GM23338 (cell line): ENCODE measurements at regions not wholly inside any gene's neighbourhood (a gene's known extent, or its start where the extent isn't known, plus 50 kb on each side); places are given as distances from the start of the nearest gene placed in this dataset.

Experiments
- ATAC-seq: fragments of 200-7000 bp; cut with Tn5 transposase; 3 replicates; pipeline ENCODE4 v1.9.1; 2020
- DNase-seq: peaks from one replicate; pipeline ENCODE4 v3.0.0-alpha.2; 2015; ENCODE audit warnings: low spot score
- H2AFZ ChIP-seq: fragments of 200-600 bp; sonication (generic); 2 replicates; pipeline ENCODE4 v1.8.0; 2016; ENCODE audit warnings: antibody characterized with exemption, mild to moderate bottlenecking, moderate library complexity
- H3F3A ChIP-seq: fragments of 200-600 bp; sonication (generic); replicated peaks from 2 replicates; pipeline ENCODE4 v1.8.0; 2017; ENCODE audit warnings: antibody characterized with exemption, mixed run types, low read depth
- H3K27ac ChIP-seq: fragments of 200-600 bp; sonication (generic); 2 replicates; pipeline ENCODE4 v1.6.1; 2016; ENCODE audit warnings: low read depth
- H3K27me3 ChIP-seq: fragments of 200-600 bp; sonication (generic); 2 replicates; pipeline ENCODE4 v1.8.0; 2016; ENCODE audit warnings: mild to moderate bottlenecking, mixed run types, moderate library complexity; ENCODE audit not compliant: insufficient read depth
- H3K36me3 ChIP-seq: fragments of 200-600 bp; sonication (generic); 2 replicates; pipeline ENCODE4 v1.8.0; 2016; ENCODE audit warnings: mild to moderate bottlenecking; ENCODE audit not compliant: insufficient read depth
- H3K4me1 ChIP-seq: fragments of 200-600 bp; sonication (generic); 2 replicates; pipeline ENCODE4 v1.8.0; 2016; ENCODE audit warnings: mild to moderate bottlenecking, moderate library complexity; ENCODE audit not compliant: insufficient read depth
- H3K4me2 ChIP-seq: fragments of 200-600 bp; sonication (generic); 2 replicates; pipeline ENCODE4 v1.7.1; 2017; ENCODE audit warnings: mixed run types
- H3K4me3 ChIP-seq: fragments of 200-600 bp; sonication (generic); 2 replicates; pipeline ENCODE4 v1.6.1; 2016; ENCODE audit warnings: mixed run types
- H3K79me2 ChIP-seq: fragments of 200-600 bp; sonication (generic); replicated peaks from 2 replicates; pipeline ENCODE4 v1.8.0; 2017; ENCODE audit warnings: mild to moderate bottlenecking; ENCODE audit not compliant: insufficient read depth
- H3K9me2 ChIP-seq: fragments of 200-600 bp; sonication (generic); 2 replicates; pipeline ENCODE4 v1.8.0; 2017; ENCODE audit not compliant: insufficient read depth
- H4K20me1 ChIP-seq: fragments of 200-600 bp; sonication (generic); replicated peaks from 2 replicates; pipeline ENCODE4 v1.8.0; 2017; ENCODE audit warnings: mild to moderate bottlenecking; ENCODE audit not compliant: insufficient read depth
- H3K27ac Mint-ChIP-seq: 2 replicates; pipeline ENCODE4 v1.8.0; 2020; ENCODE audit warnings: inconsistent platforms, mild to moderate bottlenecking, moderate library complexity, mixed read lengths
- H3K27me3 Mint-ChIP-seq: 3 replicates; pipeline ENCODE4 v1.8.0; 2022; ENCODE audit warnings: low read depth, mild to moderate bottlenecking, moderate library complexity, mixed read lengths, inconsistent platforms; ENCODE audit not compliant: insufficient read depth, poor library complexity
- H3K36me3 Mint-ChIP-seq: 3 replicates; pipeline ENCODE4 v1.8.0; 2021; ENCODE audit warnings: low read depth, mild to moderate bottlenecking, inconsistent platforms, moderate library complexity, mixed read lengths
- H3K4me1 Mint-ChIP-seq: 3 replicates; pipeline ENCODE4 v1.8.0; 2020; ENCODE audit warnings: mild to moderate bottlenecking, inconsistent platforms, mixed read lengths
- H3K4me3 Mint-ChIP-seq: 3 replicates; pipeline ENCODE4 v1.8.0; 2021; ENCODE audit warnings: moderate library complexity, mild to moderate bottlenecking, inconsistent platforms, mixed read lengths
- H3K9me3 Mint-ChIP-seq: 3 replicates; pipeline ENCODE4 v1.8.0; 2020; ENCODE audit warnings: moderate library complexity, mild to moderate bottlenecking, inconsistent platforms, mixed read lengths
- CREB1 ChIP-seq: fragments of 250-450 bp; sonication (Bioruptor Pico); IDR thresholded peaks from 2 replicates; pipeline ENCODE4 v1.5.0; 2020; ENCODE audit warnings: low read depth, mild to moderate bottlenecking, moderate library complexity
- EZH2 ChIP-seq: fragments of 200-600 bp; sonication (generic); IDR thresholded peaks from one replicate; pipeline ENCODE4 v1.8.0; 2017; ENCODE audit warnings: antibody characterized with exemption, mild to moderate bottlenecking, low read depth; ENCODE audit not compliant: unreplicated experiment
- EZH2phosphoT487 ChIP-seq: fragments of 200-600 bp; sonication (generic); IDR thresholded peaks from one replicate; pipeline ENCODE4 v1.8.1; 2018; ENCODE audit warnings: antibody characterized with exemption; ENCODE audit not compliant: unreplicated experiment
- JUNB ChIP-seq: IDR thresholded peaks from one replicate; pipeline ENCODE4 v1.6.1; 2016; ENCODE audit warnings: antibody characterized with exemption; ENCODE audit not compliant: unreplicated experiment
- NANOG ChIP-seq: IDR thresholded peaks from 2 replicates; pipeline ENCODE4 v1.6.1; 2016; ENCODE audit warnings: antibody characterized with exemption, borderline replicate concordance
- POLR2AphosphoS5 ChIP-seq: IDR thresholded peaks from 2 replicates; pipeline ENCODE4 v1.6.1; 2016; ENCODE audit warnings: antibody characterized with exemption, low read depth
- STAT1 ChIP-seq: IDR thresholded peaks from one replicate; pipeline ENCODE4 v1.6.1; 2016; ENCODE audit warnings: antibody characterized with exemption; ENCODE audit not compliant: unreplicated experiment
- ZNF114 ChIP-seq: fragments of 250-450 bp; sonication (Bioruptor Pico); IDR thresholded peaks from 2 replicates; pipeline ENCODE4 v1.5.0; 2020; ENCODE audit warnings: mild to moderate bottlenecking, moderate library complexity
- ZNF331 ChIP-seq: fragments of 250-450 bp; sonication (Bioruptor Pico); IDR thresholded peaks from 2 replicates; pipeline ENCODE4 v1.5.0; 2020; ENCODE audit warnings: low read depth, mild to moderate bottlenecking, moderate library complexity
- TF ChIP-seq, protein P1 (sequence below): IDR thresholded peaks from one replicate; pipeline ENCODE4 v1.6.1; 2018; ENCODE audit warnings: antibody characterized with exemption; ENCODE audit not compliant: unreplicated experiment
- TF ChIP-seq, protein P2 (sequence below): IDR thresholded peaks from 2 replicates; pipeline ENCODE4 v1.6.1; 2016; ENCODE audit warnings: antibody characterized with exemption
- TF ChIP-seq, protein P3 (sequence below): fragments of 250-450 bp; sonication (Bioruptor Pico); IDR thresholded peaks from 2 replicates; pipeline ENCODE4 v1.5.0; 2020; ENCODE audit warnings: mild to moderate bottlenecking, moderate library complexity
- TF ChIP-seq, protein P4 (sequence below), 2 experiments: fragments of 200-600 bp in 1 of 2; sonication (generic) in 1 of 2; conservative IDR thresholded peaks; 2 replicates each; pipeline versions ENCODE4 v1.5.1 to v1.6.1; 2016 to 2017; ENCODE audit warnings: antibody characterized with exemption in 2 of 2, low read depth in 2 of 2, mild to moderate bottlenecking in 2 of 2, moderate library complexity in 1 of 2

DNA sequence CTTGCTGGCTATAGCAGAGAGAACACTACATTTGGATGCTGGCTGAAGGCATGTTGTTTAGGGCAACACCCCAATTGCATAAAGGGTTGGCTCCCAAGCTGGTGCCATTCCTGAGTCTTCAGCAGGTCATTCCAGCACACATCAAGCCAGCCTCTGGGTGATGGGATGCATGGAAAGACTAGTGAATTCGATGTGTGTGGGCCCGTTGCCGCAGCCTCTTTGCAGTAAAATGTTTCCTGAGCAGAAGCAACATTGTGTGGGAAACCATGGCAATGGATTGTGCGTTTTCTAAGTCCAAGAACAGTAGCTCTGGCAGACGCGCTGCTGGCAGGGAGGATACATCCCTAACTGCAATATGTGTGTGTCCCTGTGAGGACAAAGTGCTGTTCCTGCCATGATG lies 142.4 kb upstream of the SLC24A3 start:
- ATAC-seq (no peak), DNase-seq (no peak)
- peaks cover 23% of the 10 kb centered on the region; the same call in 2 of the 3 replicates for H3K36me3 Mint-ChIP-seq
- Histone ChIP-seq H3K36me3 (no peaks in the 10 kb centered on the region), H3K79me2 (no peaks in the 10 kb centered on the region), H3K4me3 (no peak overlapping the region), H3K4me1 (peaks cover 7% of the 10 kb centered on the region; the same call in 1 of the 2 replicates), H4K20me1 (no peaks in the 10 kb centered on the region), H3K27ac (no peak overlapping the region), H3K4me2 (no peak overlapping the region), H3F3A (no peaks in the 10 kb centered on the region), H3K9me2 (peaks cover 6% of the 10 kb centered on the region), H2AFZ (no peak overlapping the region), H3K27me3 (no peaks in the 10 kb centered on the region)
- TF ChIP-seq ZNF114 (CRISPR knock-in tag), result no peak
- TF ChIP-seq, protein P1, sequence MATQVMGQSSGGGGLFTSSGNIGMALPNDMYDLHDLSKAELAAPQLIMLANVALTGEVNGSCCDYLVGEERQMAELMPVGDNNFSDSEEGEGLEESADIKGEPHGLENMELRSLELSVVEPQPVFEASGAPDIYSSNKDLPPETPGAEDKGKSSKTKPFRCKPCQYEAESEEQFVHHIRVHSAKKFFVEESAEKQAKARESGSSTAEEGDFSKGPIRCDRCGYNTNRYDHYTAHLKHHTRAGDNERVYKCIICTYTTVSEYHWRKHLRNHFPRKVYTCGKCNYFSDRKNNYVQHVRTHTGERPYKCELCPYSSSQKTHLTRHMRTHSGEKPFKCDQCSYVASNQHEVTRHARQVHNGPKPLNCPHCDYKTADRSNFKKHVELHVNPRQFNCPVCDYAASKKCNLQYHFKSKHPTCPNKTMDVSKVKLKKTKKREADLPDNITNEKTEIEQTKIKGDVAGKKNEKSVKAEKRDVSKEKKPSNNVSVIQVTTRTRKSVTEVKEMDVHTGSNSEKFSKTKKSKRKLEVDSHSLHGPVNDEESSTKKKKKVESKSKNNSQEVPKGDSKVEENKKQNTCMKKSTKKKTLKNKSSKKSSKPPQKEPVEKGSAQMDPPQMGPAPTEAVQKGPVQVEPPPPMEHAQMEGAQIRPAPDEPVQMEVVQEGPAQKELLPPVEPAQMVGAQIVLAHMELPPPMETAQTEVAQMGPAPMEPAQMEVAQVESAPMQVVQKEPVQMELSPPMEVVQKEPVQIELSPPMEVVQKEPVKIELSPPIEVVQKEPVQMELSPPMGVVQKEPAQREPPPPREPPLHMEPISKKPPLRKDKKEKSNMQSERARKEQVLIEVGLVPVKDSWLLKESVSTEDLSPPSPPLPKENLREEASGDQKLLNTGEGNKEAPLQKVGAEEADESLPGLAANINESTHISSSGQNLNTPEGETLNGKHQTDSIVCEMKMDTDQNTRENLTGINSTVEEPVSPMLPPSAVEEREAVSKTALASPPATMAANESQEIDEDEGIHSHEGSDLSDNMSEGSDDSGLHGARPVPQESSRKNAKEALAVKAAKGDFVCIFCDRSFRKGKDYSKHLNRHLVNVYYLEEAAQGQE, result no peak
- no peak for TF ChIP-seq JUNB
- TF ChIP-seq EZH2, result no peak
- no peak for TF ChIP-seq ZNF331 (CRISPR knock-in tag)
- TF ChIP-seq EZH2phosphoT487, result no peak
- no peak for TF ChIP-seq POLR2AphosphoS5
- TF ChIP-seq, protein P2, sequence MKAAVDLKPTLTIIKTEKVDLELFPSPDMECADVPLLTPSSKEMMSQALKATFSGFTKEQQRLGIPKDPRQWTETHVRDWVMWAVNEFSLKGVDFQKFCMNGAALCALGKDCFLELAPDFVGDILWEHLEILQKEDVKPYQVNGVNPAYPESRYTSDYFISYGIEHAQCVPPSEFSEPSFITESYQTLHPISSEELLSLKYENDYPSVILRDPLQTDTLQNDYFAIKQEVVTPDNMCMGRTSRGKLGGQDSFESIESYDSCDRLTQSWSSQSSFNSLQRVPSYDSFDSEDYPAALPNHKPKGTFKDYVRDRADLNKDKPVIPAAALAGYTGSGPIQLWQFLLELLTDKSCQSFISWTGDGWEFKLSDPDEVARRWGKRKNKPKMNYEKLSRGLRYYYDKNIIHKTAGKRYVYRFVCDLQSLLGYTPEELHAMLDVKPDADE, result no peak
- TF ChIP-seq, protein P3, sequence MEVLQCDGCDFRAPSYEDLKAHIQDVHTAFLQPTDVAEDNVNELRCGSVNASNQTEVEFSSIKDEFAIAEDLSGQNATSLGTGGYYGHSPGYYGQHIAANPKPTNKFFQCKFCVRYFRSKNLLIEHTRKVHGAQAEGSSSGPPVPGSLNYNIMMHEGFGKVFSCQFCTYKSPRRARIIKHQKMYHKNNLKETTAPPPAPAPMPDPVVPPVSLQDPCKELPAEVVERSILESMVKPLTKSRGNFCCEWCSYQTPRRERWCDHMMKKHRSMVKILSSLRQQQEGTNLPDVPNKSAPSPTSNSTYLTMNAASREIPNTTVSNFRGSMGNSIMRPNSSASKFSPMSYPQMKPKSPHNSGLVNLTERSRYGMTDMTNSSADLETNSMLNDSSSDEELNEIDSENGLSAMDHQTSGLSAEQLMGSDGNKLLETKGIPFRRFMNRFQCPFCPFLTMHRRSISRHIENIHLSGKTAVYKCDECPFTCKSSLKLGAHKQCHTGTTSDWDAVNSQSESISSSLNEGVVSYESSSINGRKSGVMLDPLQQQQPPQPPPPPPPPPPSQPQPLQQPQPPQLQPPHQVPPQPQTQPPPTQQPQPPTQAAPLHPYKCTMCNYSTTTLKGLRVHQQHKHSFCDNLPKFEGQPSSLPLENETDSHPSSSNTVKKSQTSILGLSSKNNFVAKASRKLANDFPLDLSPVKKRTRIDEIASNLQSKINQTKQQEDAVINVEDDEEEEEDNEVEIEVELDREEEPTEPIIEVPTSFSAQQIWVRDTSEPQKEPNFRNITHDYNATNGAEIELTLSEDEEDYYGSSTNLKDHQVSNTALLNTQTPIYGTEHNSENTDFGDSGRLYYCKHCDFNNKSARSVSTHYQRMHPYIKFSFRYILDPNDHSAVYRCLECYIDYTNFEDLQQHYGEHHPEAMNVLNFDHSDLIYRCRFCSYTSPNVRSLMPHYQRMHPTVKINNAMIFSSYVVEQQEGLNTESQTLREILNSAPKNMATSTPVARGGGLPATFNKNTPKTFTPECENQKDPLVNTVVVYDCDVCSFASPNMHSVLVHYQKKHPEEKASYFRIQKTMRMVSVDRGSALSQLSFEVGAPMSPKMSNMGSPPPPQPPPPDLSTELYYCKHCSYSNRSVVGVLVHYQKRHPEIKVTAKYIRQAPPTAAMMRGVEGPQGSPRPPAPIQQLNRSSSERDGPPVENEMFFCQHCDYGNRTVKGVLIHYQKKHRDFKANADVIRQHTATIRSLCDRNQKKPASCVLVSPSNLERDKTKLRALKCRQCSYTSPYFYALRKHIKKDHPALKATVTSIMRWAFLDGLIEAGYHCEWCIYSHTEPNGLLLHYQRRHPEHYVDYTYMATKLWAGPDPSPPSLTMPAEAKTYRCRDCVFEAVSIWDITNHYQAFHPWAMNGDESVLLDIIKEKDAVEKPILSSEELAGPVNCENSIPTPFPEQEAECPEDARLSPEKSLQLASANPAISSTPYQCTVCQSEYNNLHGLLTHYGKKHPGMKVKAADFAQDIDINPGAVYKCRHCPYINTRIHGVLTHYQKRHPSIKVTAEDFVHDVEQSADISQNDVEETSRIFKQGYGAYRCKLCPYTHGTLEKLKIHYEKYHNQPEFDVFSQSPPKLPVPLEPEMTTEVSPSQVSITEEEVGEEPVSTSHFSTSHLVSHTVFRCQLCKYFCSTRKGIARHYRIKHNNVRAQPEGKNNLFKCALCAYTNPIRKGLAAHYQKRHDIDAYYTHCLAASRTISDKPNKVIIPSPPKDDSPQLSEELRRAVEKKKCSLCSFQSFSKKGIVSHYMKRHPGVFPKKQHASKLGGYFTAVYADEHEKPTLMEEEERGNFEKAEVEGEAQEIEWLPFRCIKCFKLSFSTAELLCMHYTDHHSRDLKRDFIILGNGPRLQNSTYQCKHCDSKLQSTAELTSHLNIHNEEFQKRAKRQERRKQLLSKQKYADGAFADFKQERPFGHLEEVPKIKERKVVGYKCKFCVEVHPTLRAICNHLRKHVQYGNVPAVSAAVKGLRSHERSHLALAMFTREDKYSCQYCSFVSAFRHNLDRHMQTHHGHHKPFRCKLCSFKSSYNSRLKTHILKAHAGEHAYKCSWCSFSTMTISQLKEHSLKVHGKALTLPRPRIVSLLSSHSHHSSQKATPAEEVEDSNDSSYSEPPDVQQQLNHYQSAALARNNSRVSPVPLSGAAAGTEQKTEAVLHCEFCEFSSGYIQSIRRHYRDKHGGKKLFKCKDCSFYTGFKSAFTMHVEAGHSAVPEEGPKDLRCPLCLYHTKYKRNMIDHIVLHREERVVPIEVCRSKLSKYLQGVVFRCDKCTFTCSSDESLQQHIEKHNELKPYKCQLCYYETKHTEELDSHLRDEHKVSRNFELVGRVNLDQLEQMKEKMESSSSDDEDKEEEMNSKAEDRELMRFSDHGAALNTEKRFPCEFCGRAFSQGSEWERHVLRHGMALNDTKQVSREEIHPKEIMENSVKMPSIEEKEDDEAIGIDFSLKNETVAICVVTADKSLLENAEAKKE, result no peak
- no peak for TF ChIP-seq CREB1 (CRISPR knock-in tag)
- TF ChIP-seq NANOG, result no peak
- TF ChIP-seq, protein P4, sequence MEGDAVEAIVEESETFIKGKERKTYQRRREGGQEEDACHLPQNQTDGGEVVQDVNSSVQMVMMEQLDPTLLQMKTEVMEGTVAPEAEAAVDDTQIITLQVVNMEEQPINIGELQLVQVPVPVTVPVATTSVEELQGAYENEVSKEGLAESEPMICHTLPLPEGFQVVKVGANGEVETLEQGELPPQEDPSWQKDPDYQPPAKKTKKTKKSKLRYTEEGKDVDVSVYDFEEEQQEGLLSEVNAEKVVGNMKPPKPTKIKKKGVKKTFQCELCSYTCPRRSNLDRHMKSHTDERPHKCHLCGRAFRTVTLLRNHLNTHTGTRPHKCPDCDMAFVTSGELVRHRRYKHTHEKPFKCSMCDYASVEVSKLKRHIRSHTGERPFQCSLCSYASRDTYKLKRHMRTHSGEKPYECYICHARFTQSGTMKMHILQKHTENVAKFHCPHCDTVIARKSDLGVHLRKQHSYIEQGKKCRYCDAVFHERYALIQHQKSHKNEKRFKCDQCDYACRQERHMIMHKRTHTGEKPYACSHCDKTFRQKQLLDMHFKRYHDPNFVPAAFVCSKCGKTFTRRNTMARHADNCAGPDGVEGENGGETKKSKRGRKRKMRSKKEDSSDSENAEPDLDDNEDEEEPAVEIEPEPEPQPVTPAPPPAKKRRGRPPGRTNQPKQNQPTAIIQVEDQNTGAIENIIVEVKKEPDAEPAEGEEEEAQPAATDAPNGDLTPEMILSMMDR (conservative IDR thresholded peaks at IDR 0.05; ENCODE audit: low read depth in 2 of 2), result no peak
- TF ChIP-seq STAT1, result no peak
- no peak overlapping the region for H3K27ac Mint-ChIP-seq
- peaks cover 38% of the 10 kb centered on the region for H3K9me3 Mint-ChIP-seq
- H3K4me1 Mint-ChIP-seq, result peaks cover 21% of the 10 kb centered on the region
- no peak overlapping the region for H3K4me3 Mint-ChIP-seq
- no peaks in the 10 kb centered on the region for H3K27me3 Mint-ChIP-seq
